Muscle layer of duodenum (tissue), 2 donors: ENCODE measurements at regions not wholly inside any gene's neighbourhood (a gene's known extent, or its start where the extent isn't known, plus 50 kb on each side); places are given as distances from the start of the nearest gene placed in this dataset.

Experiments used
- H3K27ac ChIP-seq: one replicate; pipeline ENCODE4 v1.7.0; 2013; ENCODE audit warnings: mild to moderate bottlenecking, low read length
- H3K27me3 ChIP-seq: one replicate; pipeline ENCODE4 v1.7.0; 2013; ENCODE audit warnings: low read depth, mild to moderate bottlenecking, control low read depth, low read length
- H3K36me3 ChIP-seq, 2 donors: one replicate each; pipeline ENCODE4 v1.7.0; 2013; ENCODE audit warnings: low read length in 2 of 2, control low read depth in 1 of 2, mild to moderate bottlenecking in 1 of 2; ENCODE audit not compliant: insufficient read depth in 2 of 2, control insufficient read depth in 1 of 2
- H3K4me1 ChIP-seq, 2 donors: one replicate each; pipeline ENCODE4 v1.7.0; 2013; ENCODE audit warnings: low read length in 2 of 2, mild to moderate bottlenecking in 2 of 2, control low read depth in 1 of 2, moderate library complexity in 1 of 2; ENCODE audit not compliant: insufficient read depth in 2 of 2, control insufficient read depth in 1 of 2
- H3K4me3 ChIP-seq, 2 donors: one replicate each; pipeline ENCODE4 v1.7.0; 2013; ENCODE audit warnings: low read length in 2 of 2, low read depth in 1 of 2, mild to moderate bottlenecking in 1 of 2
- H3K9me3 ChIP-seq, 2 donors: one replicate each; pipeline ENCODE4 v1.7.0; 2013; ENCODE audit warnings: low read length in 2 of 2, control low read depth in 1 of 2, mild to moderate bottlenecking in 1 of 2; ENCODE audit not compliant: control insufficient read depth in 1 of 2
- donor health status: healthy.

DNA sequence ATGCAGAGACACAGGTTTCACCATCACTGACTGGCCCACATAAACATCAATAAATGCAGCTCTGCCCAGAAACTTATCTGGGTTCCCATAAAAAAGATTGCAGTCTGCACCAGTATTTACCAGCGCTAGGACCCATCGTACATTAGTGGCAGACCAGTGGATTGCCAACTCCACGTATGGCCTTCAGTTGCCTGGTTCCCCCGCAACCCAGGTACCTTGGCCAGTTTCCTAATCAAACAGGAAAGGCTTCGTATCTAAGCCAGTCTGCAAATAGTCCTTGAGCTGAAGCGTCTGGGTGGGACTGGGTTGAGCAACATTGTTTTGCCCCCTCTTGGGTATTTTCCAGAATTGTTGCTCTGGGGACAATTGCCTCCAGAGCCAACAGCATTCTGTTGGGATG lies 1639.3 kb downstream of the MRPL39 start:
- no peaks in the 10 kb centered on the region for H3K36me3 ChIP-seq
- H3K4me3 ChIP-seq, result no peak overlapping the region
- H3K27me3 ChIP-seq, result no peaks in the 10 kb centered on the region
- H3K27ac ChIP-seq, result no peak overlapping the region
- H3K4me1 ChIP-seq, result no peaks in the 10 kb centered on the region
- H3K9me3 ChIP-seq, result no peaks in the 10 kb centered on the region

- Histone ChIP-seq H3K9me3 (no peaks in the 10 kb centered on the region), H3K4me3 (no peak overlapping the region), H3K27ac (no peak overlapping the region), H3K36me3 (no peaks in the 10 kb centered on the region), H3K4me1 (no peaks in the 10 kb centered on the region), H3K27me3 (no peaks in the 10 kb centered on the region)
Observed at GRCh38 chr21:23963454-23963853, 1643.8 kb downstream of the MRPL39 start.

DNA sequence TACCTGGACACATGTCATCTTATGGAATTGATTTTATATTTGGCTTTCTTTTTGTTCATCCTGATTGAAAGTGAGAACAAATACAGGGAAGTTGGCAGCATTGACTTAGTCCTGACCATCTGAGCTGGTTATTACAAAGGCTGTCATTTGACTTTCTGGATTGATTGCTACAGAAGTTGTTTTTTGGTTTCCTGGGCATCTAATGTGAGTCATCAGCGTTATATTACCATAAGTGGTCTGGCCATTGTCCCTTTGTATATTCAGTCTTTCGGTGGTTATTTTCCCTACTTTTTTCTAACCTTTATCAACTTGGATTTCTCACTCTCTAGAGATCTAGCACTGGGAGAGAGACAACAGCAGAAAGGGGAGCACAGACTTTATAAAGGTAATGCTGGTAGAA lies 1646.5 kb downstream of the MRPL39 start:
- H3K27ac ChIP-seq, result no peak overlapping the region
- H3K27me3 ChIP-seq, result no peaks in the 10 kb centered on the region
- no peaks in the 10 kb centered on the region for H3K36me3 ChIP-seq
- no peaks in the 10 kb centered on the region for H3K9me3 ChIP-seq
- no peaks in the 10 kb centered on the region for H3K4me1 ChIP-seq
- H3K4me3 ChIP-seq, result no peak overlapping the region

- Histone ChIP-seq H3K9me3 (no peaks in the 10 kb centered on the region), H3K4me1 (no peaks in the 10 kb centered on the region), H3K27me3 (no peaks in the 10 kb centered on the region), H3K4me3 (no peak overlapping the region), H3K27ac (no peak overlapping the region), H3K36me3 (no peaks in the 10 kb centered on the region)
Observed at GRCh38 chr21:23955135-23955843, 1652.0 kb downstream of the MRPL39 start.

- H3K4me1 ChIP-seq, result no peaks in the 10 kb centered on the region
- H3K27ac ChIP-seq, result no peak overlapping the region
- H3K4me3 ChIP-seq, result no peak overlapping the region
- no peaks in the 10 kb centered on the region for H3K36me3 ChIP-seq
- no peaks in the 10 kb centered on the region for H3K27me3 ChIP-seq
- no peaks in the 10 kb centered on the region for H3K9me3 ChIP-seq
Observed at GRCh38 chr21:23952269-23952668, 1655.0 kb downstream of the MRPL39 start.

GRCh38 chr21:23951251-23951650 lies 1656.0 kb downstream of the MRPL39 start:
- Histone ChIP-seq H3K4me1 (no peaks in the 10 kb centered on the region), H3K9me3 (no peaks in the 10 kb centered on the region), H3K4me3 (no peak overlapping the region), H3K27ac (no peak overlapping the region), H3K27me3 (no peaks in the 10 kb centered on the region), H3K36me3 (no peaks in the 10 kb centered on the region)

DNA sequence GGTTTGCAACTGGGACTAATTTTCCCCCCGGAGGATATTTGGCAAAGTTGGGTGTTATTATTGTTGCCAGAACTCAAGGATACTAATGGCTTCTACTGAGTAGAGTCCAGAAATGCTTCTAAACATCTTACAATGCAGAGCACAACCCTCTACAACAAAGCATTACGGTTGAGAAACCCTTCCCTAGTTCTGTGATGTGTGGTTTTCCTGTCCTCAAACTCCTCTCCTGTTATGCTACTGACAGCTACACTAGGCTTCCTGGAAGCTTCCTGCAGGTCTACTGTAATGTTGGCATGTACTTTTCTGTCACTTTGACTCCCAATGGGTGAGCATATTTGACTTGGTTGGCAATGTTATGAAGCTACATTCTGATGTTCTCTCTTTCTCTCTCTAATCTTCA lies 1656.9 kb downstream of the MRPL39 start:
- H3K27me3 ChIP-seq, result no peaks in the 10 kb centered on the region
- no peaks in the 10 kb centered on the region for H3K36me3 ChIP-seq
- H3K27ac ChIP-seq, result no peak overlapping the region
- no peak overlapping the region for H3K4me3 ChIP-seq
- H3K9me3 ChIP-seq, result no peaks in the 10 kb centered on the region
- H3K4me1 ChIP-seq, result no peaks in the 10 kb centered on the region

- Histone ChIP-seq H3K9me3 (no peaks in the 10 kb centered on the region), H3K4me3 (no peak overlapping the region), H3K4me1 (no peaks in the 10 kb centered on the region), H3K27ac (no peak overlapping the region), H3K36me3 (no peaks in the 10 kb centered on the region), H3K27me3 (no peaks in the 10 kb centered on the region)
Observed at GRCh38 chr21:23949493-23949892, 1657.8 kb downstream of the MRPL39 start.

- no peak overlapping the region for H3K27ac ChIP-seq
- no peaks in the 10 kb centered on the region for H3K4me1 ChIP-seq
- H3K9me3 ChIP-seq, result no peaks in the 10 kb centered on the region
- H3K4me3 ChIP-seq, result no peak overlapping the region
- H3K27me3 ChIP-seq, result no peaks in the 10 kb centered on the region
- H3K36me3 ChIP-seq, result no peaks in the 10 kb centered on the region
Observed at GRCh38 chr21:23939369-23940065, 1667.8 kb downstream of the MRPL39 start.

DNA sequence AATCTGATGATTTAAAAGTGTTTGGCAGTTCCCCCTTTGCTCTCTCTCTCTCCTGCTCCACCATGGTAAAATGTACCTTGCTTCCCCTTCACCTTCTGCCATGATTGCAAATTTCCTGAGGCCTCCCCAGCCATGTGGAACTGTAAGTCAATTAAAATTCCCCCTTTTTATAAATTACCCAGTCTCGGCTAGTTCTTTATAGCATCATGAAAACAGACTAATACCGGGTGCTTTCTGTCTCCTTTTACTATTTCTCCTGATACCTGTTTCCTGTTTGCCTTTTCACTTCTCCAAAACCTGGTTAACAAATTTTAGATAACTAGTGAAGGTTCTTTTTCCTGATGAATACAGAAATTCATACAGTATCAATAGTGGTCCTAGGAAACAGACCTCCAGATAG lies 1670.3 kb downstream of the MRPL39 start:
- Histone ChIP-seq H3K36me3 (no peaks in the 10 kb centered on the region), H3K27ac (no peak overlapping the region), H3K4me3 (no peak overlapping the region), H3K4me1 (no peaks in the 10 kb centered on the region), H3K27me3 (no peaks in the 10 kb centered on the region), H3K9me3 (no peaks in the 10 kb centered on the region)

GRCh38 chr21:23936224-23936623 lies 1671.1 kb downstream of the MRPL39 start:
- H3K9me3 ChIP-seq, result no peaks in the 10 kb centered on the region
- no peaks in the 10 kb centered on the region for H3K27me3 ChIP-seq
- H3K27ac ChIP-seq, result no peak overlapping the region

DNA sequence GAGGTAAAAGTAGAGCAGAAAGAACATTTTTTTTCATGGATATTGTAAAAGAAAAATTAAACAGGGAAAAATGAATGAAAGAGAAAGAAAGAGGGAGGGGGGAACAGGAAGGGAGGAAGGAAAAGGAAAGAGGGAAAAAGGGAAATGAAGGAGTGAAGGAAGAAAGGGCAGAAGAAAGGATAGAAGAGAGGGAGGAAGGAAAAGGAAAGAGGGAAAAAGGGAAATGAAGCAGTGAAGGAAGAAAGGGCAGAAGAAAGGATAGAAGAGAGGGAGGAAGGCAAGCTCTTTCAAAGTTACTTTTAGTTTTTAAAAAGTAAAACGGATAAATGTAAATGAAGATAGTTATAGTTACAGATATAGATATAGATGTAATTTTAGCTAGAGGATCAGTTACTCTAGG lies 1676.7 kb downstream of the MRPL39 start:
- Histone ChIP-seq H3K27me3 (no peaks in the 10 kb centered on the region), H3K9me3 (no peaks in the 10 kb centered on the region), H3K4me1 (no peaks in the 10 kb centered on the region), H3K36me3 (no peaks in the 10 kb centered on the region), H3K4me3 (no peak overlapping the region), H3K27ac (no peak overlapping the region)

More at GRCh38 chr21:23936224-23936623, 1671.1 kb downstream of the MRPL39 start:
- Histone ChIP-seq H3K36me3 (no peaks in the 10 kb centered on the region), H3K4me3 (no peak overlapping the region), H3K4me1 (no peaks in the 10 kb centered on the region)
